ENCODE measurements at regions not wholly inside any gene's neighbourhood (a gene's known extent, or its start where the extent isn't known, plus 50 kb on each side); places are given as distances from the start of the nearest gene placed in this dataset.
"Not testable (repeated sequence)": the region's sequence is repeated elsewhere in the genome, so short reads cannot be mapped to it uniquely, and the experiment has no call there.

DNA sequence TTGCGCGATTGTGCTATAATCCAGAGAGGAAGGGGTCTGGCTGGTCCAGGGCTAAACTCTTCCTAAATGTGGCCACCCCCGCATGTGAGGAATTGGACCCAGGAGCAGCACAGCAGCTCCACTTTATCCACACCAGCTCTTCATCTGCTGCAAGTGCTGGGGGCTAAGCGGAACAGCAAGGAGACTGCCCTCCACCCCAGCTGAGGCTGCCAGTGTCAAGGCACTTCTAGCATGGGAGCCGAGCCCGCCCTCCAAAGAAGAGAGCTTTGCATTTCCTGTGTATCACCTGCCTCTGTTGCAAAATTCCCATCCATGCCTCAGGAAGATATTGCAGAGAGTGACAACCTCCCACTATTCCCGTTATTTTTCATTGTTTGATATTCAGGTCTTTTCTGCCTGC, 333.6 kb downstream of the ARRDC4 start:
- intact Hi-C loops (cut with micrococcal nuclease) = loop anchor here (10.0 kb wide), 1 partner anchor 389 kb away; no protein-coding TSS in a partner anchor
- no peaks in the 10 kb centered on the region for H3K9me2 ChIP-seq (replicated peaks; ENCODE audit: low read length)
- H2AFZ ChIP-seq (ENCODE audit: low read length) = no peak overlapping the region
- H3K36me3 ChIP-seq (ENCODE audit: low read depth, low read length) = no peaks in the 10 kb centered on the region
- no peak for DNase-seq
- CTCF ChIA-PET = no interaction called here
- peaks cover 67% of the 10 kb centered on the region for H3K27me3 ChIP-seq (ENCODE audit: low read length)
- no peak overlapping the region for H3K27ac ChIP-seq (ENCODE audit: low read length)
- no peak for ATAC-seq
- no peak overlapping the region for H3K4me2 ChIP-seq (ENCODE audit: low read length)
- TF ChIP-seq EZH2 (IDR thresholded peaks at IDR 0.05; ENCODE audit: low read length, unreplicated experiment) = no peak
- TF ChIP-seq, protein P1, sequence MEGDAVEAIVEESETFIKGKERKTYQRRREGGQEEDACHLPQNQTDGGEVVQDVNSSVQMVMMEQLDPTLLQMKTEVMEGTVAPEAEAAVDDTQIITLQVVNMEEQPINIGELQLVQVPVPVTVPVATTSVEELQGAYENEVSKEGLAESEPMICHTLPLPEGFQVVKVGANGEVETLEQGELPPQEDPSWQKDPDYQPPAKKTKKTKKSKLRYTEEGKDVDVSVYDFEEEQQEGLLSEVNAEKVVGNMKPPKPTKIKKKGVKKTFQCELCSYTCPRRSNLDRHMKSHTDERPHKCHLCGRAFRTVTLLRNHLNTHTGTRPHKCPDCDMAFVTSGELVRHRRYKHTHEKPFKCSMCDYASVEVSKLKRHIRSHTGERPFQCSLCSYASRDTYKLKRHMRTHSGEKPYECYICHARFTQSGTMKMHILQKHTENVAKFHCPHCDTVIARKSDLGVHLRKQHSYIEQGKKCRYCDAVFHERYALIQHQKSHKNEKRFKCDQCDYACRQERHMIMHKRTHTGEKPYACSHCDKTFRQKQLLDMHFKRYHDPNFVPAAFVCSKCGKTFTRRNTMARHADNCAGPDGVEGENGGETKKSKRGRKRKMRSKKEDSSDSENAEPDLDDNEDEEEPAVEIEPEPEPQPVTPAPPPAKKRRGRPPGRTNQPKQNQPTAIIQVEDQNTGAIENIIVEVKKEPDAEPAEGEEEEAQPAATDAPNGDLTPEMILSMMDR (conservative IDR thresholded peaks at IDR 0.05; ENCODE audit: low read depth, low read length) = no peak
- no peaks in the 10 kb centered on the region for H3F3A ChIP-seq (ENCODE audit: low read length, unreplicated experiment)
- H3K4me3 ChIP-seq (ENCODE audit: low read length) = no peak overlapping the region
- no peaks in the 10 kb centered on the region for H3K79me2 ChIP-seq (ENCODE audit: low read length)
- no TSS peak for BruUV-seq (replicated peaks)
- no peaks in the 10 kb centered on the region for H4K20me1 ChIP-seq (ENCODE audit: low read length)
- no peaks in the 10 kb centered on the region for H3K4me1 ChIP-seq (ENCODE audit: insufficient read depth, low read length)
- H3K9ac ChIP-seq (ENCODE audit: low read length) = no peak overlapping the region
- no peaks in the 10 kb centered on the region for H3K9me3 ChIP-seq (ENCODE audit: low read length)
- POLR2A ChIA-PET (ENCODE audit: unreplicated experiment) = no interaction called here

DNA sequence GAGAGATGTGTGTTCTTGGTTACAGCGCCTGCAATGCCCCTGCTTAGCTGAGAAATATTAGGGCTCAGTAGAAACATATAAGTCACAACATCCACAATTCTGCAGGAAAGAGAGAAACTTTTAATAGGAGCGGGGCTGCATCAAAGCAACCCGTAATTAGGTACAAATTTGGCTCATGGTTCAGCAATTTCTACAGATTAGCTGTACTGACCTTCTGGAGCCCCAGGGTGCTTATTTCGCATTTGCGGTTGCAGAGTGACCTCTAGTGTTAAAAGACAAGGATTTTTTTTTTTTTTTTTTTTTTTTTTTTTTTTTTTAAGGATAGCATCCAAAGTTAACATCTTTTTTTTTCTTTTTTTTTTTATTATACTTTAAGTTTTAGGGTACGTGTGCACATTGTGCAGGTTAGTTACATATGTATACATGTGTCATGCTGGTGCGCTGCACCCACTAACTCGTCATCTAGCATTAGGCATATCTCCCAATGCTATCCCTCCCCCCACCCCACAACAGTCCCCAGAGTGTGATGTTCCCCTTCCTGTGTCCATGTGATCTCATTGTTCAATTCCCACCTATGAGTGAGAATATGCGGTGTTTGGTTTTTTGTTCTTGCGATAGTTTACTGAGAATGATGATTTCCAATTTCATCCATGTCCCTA, 334.7 kb downstream of the ARRDC4 start:
- H4K20me1 ChIP-seq (ENCODE audit: low read length); H3K27ac ChIP-seq (ENCODE audit: low read length); H3K36me3 ChIP-seq (ENCODE audit: low read depth, low read length); BruUV-seq (replicated peaks); H3K4me1 ChIP-seq (ENCODE audit: insufficient read depth, low read length); H3K4me2 ChIP-seq (ENCODE audit: low read length); H3K4me3 ChIP-seq (ENCODE audit: low read length); H2AFZ ChIP-seq (ENCODE audit: low read length); H3F3A ChIP-seq (ENCODE audit: low read length, unreplicated experiment); H3K9ac ChIP-seq (ENCODE audit: low read length); ATAC-seq; H3K79me2 ChIP-seq (ENCODE audit: low read length); POLR2A ChIA-PET (ENCODE audit: unreplicated experiment); H3K9me2 ChIP-seq (replicated peaks; ENCODE audit: low read length); H3K9me3 ChIP-seq (ENCODE audit: low read length): not testable (repeated sequence)
- CTCF ChIA-PET = interaction anchor here (0.6 to 0.7 kb wide), 2 partner anchors 13 to 1050 kb away, joined by 4 to 6 read pairs; no protein-coding TSS in a partner anchor
- DNase-seq = peak; percentile 45
- intact Hi-C loops (cut with micrococcal nuclease) = loop anchor here (10.0 kb wide), 1 partner anchor 390 kb away; no protein-coding TSS in a partner anchor
- peaks cover 73% of the 10 kb centered on the region for H3K27me3 ChIP-seq (ENCODE audit: low read length)

DNA sequence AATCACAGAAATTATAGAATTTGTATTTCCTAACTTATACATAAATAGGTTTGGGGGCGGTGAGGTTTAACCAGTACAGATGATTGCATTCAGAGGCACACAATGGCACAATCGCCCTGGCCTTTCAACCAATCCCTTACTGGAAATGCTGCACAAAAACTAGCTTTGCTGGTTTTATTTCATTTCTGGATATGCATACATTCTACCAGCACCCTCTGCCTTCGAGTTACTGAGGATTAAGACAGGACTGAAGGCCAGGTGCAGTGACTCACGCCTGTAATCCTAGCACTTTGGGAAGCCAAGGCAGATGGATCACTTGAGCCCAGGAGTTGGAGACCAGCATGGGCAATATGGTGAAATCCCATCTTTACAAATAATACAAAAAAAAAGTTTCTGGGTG, 336.1 kb downstream of the ARRDC4 start:
- DNase-seq (no peak), ATAC-seq (no peak)
- TF ChIP-seq EZH2phosphoT487 (IDR thresholded peaks at IDR 0.05; ENCODE audit: borderline replicate concordance, low read length) (no peak), EZH2 (IDR thresholded peaks at IDR 0.05; ENCODE audit: low read length, unreplicated experiment) (no peak)
- TF ChIP-seq, protein P1 (conservative IDR thresholded peaks at IDR 0.05; ENCODE audit: low read depth, low read length) = no peak
- no peak overlapping the region for H2AFZ ChIP-seq (ENCODE audit: low read length)
- no peaks in the 10 kb centered on the region for H3K36me3 ChIP-seq (ENCODE audit: low read depth, low read length)
- H3F3A ChIP-seq (ENCODE audit: low read length, unreplicated experiment) = no peaks in the 10 kb centered on the region
- H3K4me1 ChIP-seq (ENCODE audit: insufficient read depth, low read length) = no peaks in the 10 kb centered on the region
- ChIA-PET POLR2A (ENCODE audit: unreplicated experiment) (no interaction called here), CTCF (no interaction called here)
- BruUV-seq (replicated peaks) = no TSS peak
- no peaks in the 10 kb centered on the region for H3K79me2 ChIP-seq (ENCODE audit: low read length)
- no peak overlapping the region for H3K27ac ChIP-seq (ENCODE audit: low read length)
- H3K4me3 ChIP-seq (ENCODE audit: low read length) = no peak overlapping the region
- no peaks in the 10 kb centered on the region for H4K20me1 ChIP-seq (ENCODE audit: low read length)
- intact Hi-C loops (cut with micrococcal nuclease) = loop anchor here (10.0 kb wide), 1 partner anchor 392 kb away; no protein-coding TSS in a partner anchor
- no peak overlapping the region for H3K4me2 ChIP-seq (ENCODE audit: low read length)
- no peaks in the 10 kb centered on the region for H3K9me3 ChIP-seq (ENCODE audit: low read length)
- H3K9ac ChIP-seq (ENCODE audit: low read length) = no peak overlapping the region
- peaks cover 74% of the 10 kb centered on the region for H3K27me3 ChIP-seq (ENCODE audit: low read length)
- H3K9me2 ChIP-seq (replicated peaks; ENCODE audit: low read length) = no peaks in the 10 kb centered on the region
